ENCODE measurements at regions not wholly inside any gene's neighbourhood (a gene's known extent, or its start where the extent isn't known, plus 50 kb on each side); places are given as distances from the start of the nearest gene placed in this dataset.

- no peak for TF ChIP-seq POLR2A (IDR thresholded peaks at IDR 0.05)
- TF ChIP-seq CTCF (IDR thresholded peaks at IDR 0.05) = no peak
Observed at GRCh38 chr6:127000631-127001030, 117.8 kb upstream of the RSPO3 start.
